HG03103 (cell line): ENCODE measurements at regions not wholly inside any gene's neighbourhood (a gene's known extent, or its start where the extent isn't known, plus 50 kb on each side); places are given as distances from the start of the nearest gene placed in this dataset.

Source experiments
- ATAC-seq: cut with Tn5 transposase; IDR thresholded peaks from one replicate; pipeline ENCODE4 v1.9.1; 2021; ENCODE audit warnings: low read depth; ENCODE audit not compliant: unreplicated experiment

DNA sequence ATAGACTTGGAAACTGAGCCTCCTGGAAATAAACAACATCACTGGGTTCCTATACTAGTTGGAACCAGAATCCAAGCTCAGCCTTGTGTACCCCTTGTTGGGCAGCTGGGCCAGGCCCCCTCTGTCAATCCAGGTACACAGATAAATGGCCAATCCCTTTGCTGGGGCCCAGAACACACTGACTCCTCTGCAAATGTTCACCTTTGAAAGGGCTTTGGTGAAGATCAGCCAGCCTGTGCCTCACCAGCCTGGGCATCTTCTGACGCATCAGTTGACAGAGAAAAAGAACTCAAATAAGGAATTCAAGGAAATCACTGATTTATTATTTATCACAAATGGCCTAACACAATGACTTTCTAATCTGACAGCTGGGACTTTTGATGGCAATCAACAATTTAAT, 1090.2 kb downstream of the BCL11B start:
- ATAC-seq, result no peak

DNA sequence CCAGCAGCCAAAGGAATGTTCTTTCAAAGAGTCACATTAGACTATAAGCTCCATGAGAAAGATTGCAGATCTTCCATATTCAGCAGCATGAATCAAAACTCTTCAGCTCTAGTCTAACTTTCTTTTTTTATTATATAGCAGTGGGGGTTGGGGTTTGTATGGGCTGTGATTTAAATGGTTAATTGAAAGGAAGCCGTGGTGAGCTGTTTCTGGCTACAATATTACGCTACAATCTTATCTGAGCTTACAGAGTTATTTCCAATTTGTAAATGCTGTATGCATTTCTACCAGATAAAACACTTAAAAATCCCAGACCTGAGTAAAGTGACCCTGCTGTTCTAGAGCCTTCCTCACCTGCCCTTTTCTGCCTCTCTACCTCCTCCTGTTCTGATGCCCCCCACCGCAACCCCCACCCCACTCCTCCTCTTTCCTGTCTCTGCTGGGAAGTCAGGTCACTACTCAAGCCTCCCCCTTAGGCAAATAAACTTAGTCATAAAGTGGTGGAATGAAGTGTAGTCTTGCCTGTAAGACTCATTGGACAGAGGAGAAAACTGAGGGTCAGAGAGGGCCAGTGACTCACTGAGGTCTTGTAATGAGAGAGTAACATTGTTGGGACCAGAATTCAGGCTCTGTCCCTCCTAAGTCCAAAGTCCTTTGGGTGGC, 1089.5 kb downstream of the BCL11B start:
- no peak for ATAC-seq

DNA sequence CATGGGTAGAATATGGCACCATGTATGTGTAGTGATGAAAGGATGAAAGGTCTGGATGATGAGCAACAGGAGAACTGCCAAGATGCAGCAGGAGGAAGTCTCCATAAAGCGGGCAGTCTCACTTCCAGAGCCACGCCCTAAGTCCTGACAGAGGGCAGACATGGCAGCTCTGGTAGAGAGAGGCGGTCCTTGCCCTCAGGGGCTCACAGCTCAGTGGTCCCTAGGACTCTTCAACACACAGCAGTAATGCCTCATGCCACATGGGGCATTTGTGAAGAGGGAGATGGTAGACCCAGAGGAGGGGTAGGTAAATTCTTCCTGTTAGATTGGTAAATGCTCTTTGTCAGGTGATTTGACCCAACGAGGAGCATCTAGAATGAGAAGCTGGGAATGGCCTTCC, 1088.4 kb downstream of the BCL11B start:
- ATAC-seq, result no peak

DNA sequence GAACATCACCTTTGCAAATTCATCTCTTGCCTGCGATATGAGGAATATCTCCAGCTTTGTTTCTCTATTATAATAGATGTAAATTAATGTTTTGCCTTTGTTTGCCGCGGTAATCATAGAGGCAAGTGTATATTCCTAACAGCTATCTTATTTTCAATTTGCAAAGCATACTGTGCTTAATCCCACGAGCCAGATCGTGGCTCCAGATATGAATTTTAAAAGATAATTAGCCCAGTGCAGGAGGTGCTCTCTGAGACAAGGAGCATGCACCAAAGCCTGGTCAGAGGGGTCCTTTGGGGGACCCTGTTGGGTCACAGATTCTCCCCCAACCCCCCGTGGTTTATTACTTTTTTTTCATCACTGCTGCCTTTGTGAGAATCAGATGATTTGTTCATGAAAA, 1087.5 kb downstream of the BCL11B start:
- ATAC-seq, result no peak

DNA sequence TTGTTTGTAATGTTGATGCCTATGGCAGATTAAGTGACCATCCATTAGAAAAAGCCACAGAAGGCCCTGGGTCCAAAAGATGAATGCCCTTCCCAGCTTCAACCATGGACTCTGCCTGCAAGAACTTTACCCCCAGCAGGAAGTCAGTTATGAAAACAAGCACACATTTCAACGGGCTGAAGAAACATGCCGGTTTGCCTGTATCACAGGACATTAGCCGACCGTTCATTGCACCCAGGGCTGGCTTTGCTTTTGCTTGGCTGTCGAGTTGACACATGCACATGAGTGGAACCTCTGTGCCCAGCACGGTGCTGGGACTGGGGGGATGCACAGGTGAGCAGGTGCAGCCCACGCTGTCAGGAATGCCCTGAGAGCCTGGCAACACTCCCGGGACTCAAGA, 1087.0 kb downstream of the BCL11B start:
- ATAC-seq, result no peak

DNA sequence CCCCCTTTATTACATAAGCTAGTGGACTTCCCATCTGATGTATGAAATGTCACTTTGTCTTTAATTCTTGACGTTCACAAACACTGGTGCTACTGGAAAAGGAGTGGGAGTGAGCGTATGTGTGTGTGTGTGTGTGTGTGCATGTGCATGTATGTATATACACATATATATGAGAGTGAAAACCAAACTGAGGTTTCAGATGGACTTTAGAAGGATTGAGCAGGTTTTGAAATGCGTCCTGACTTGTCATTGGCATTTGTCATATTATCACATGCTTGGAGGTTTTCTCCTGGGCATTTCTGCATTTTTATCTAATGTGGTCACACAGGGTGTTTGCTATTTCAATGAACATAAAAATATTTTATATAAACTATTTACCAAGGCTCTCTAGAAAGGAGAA, 1085.9 kb downstream of the BCL11B start:
- no peak for ATAC-seq

DNA sequence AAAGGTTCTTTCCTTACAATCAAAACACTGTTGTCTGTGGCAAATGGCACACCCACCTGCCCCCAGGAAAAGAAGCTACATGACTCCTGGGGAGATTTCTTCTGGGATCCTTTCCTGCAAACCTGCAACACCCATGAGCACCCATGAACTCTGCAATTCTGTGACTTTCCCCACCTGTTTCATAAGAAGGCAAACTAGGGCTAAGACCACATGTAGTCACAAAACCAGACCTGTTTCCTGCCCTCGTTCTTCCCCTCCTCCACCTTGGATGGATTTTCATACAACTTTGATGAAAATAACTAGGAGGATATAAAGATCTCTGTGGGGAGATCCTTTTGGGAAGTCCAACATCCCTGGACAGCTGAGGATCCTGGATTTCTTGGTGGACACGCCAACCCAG, 1084.7 kb downstream of the BCL11B start:
- no peak for ATAC-seq

DNA sequence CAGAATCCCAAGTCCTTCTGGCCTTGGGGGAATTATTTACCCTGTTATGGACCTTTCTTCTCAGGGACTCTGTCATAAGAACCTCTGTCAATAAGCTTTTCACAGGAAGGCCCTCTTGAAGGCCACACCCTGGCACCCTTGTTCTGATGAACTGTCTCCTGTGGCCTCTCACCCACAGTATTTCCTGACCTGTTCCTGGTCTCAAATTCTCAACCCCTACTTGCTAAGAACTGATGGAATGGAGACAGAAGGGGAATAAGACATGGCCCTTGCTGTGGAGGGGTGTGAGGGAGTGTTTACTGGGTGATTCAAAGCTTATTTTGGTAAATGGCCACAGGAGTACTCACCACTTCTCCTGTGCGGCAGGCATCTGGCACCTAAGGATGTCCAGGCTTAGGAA, 1082.9 kb downstream of the BCL11B start:
- no peak for ATAC-seq

DNA sequence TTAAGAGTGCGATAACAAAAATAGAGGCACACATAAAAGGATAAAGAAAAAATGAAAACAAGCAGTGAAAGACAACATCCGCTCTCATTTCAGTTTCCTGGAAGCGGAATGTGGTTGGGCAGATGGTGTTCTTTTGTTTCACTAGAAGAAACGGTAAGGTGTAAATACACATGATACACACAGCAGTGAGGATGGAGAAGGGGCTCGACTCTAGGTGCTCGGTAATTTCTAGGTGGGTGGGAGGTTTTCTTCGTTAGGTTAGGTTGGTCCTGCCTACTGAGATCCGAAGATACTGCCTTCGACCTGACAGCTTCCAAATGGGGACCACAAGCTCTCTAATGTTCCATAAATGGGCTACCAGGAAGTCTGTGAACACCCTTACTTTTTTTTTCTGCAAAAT, 1082.5 kb downstream of the BCL11B start:
- no peak for ATAC-seq

DNA sequence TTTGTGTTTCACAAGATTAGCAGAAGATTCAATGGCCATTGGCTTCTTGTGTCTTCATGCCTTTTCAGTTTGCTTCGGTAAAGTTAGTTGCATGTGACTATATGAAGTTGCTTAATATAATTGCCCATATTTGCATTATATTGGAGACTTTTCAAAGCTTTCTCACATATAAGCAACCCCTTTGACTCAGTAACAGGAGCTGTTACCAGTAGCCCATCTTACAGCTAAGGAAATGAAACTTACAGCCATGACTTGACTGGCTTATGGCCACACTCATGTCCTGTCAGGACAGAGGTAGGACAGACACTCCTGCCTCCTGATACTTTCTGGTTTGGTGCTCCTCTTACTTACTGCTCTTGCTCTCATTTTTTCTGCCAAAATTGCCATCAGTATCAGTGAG, 1082.1 kb downstream of the BCL11B start:
- no peak for ATAC-seq

DNA sequence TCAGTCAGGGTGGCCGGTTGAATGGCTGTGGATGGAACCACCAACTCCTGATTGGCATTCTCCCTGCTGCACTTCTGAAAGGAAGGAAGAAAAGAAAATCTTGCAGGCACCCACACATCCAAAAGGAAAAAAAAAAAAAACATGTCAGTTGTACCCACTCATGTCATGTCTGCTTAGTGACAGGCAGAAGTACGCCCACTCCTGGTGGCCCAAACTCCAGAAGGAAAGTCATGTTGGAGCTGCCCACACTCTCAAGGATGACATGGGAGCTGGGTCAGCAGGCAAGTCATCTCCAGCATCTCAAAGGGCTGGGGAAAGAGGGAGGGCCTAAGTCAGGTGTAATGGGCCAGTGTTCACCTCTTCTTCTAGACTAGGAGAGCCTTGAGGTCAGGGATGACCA, 1079.1 kb downstream of the BCL11B start:
- ATAC-seq, result no peak

DNA sequence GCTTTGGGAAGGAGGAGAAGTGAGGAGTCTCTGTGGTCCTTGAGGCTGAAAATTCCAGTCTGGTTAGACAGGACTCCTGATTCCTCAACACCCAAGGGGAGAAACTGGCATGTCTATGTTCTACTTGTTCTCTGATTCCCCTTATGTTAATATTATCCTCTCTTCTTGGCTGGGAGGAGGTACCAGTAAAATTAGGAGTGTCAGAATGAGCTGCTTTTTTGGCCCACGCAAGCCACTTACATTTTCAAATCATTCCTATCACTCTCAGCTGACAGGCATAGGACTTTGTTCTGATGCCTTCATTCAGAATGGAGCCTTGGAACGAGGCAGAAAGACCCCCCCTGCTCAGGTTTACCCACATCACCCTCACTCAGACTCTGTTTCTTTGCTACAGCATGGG, 1077.2 kb downstream of the BCL11B start:
- no peak for ATAC-seq

DNA sequence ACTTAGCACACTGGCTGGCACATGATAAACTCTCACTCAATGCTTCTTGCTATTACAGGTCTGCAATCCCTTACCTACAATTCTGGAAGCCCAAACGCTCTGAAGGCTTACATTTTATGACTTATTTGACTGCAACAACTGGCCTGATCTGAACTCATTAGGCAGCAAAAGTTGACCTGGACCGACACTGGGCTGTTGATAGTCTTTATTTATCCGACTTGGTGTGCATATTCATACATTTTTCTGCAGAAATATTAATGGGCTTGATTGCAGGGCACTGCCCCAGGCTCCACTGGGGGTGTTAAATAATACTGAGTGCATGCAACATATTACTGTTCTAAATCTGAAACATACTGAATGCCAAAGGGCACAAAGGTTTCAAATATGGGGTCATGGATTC, 1076.7 kb downstream of the BCL11B start:
- ATAC-seq, result no peak

DNA sequence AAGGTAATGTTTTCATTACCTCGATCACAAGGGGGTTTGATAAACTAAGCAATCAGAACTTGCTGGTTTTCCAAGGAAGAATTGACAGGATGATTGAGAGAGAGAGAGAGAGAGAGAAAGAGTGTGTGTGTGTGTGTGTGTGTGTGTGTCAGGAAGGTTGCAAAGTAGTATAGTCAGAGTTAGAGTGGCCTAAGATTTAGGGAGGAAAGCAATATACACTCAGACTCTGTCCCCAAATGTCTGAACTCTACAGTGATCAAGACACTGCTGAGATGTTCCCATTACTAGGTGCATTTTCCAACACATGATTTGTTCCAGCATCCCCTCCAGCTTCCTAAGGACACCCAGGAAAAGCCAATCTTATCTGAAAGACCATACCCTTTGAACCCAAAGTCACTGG, 1074.1 kb downstream of the BCL11B start:
- no peak for ATAC-seq

DNA sequence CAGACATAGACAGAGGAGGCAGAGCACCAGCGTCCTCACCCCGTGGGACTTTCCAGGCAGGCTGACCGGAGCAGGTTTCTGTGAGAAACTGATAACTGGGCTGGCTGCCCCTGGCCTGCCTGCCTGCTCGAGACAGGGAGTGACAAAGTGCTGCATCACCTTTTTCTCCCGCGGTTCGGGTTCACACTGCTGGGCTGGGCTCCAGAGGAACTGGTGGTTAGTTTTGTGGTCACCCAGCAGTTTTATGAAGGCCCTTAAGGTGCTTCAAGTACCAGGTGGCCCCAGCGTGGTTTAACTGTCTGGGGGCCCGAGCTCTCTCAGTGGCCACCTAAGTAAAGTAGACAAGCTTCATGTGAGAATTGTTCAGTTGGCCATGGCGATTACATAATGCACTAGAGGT, 1073.6 kb downstream of the BCL11B start:
- ATAC-seq, result no peak

DNA sequence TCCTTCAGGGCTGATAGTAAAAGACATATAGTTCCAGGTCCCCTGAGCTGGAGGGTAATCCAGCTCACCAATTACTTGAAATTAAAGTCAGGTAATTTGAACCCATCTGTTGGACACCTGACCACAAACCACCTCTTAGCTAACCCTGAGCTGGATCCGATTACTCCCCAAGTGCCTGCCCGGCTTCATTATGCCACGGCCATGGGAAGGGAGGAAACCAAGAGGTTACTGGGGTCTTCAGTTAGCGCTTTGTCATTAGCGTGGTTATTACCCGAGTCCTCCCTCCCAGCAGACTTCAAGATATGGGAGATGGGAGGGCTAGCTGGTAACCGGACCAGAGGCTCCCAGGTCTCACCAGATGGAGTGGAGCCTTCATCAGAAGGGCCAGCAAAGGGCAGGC, 1071.4 kb downstream of the BCL11B start:
- no peak for ATAC-seq

DNA sequence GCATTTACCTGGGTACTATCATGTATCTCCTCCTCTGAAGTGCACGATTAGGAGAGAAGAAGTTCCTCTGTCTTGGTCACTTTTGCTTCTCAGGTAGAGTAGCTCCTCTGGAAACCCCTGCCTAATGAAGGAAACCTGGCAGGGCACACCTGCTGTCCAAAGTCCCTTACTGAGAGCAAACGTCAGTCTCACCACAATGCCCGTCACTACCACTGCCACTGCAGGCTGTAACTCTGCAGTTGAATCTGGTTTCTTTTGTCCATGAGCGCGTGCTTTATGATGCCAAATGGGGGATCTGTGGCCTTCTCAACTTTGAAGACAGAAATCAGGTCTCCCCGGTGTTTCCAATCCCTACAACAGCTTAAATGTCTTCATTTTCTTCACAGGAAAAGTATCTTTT, 1068.6 kb downstream of the BCL11B start:
- no peak for ATAC-seq

DNA sequence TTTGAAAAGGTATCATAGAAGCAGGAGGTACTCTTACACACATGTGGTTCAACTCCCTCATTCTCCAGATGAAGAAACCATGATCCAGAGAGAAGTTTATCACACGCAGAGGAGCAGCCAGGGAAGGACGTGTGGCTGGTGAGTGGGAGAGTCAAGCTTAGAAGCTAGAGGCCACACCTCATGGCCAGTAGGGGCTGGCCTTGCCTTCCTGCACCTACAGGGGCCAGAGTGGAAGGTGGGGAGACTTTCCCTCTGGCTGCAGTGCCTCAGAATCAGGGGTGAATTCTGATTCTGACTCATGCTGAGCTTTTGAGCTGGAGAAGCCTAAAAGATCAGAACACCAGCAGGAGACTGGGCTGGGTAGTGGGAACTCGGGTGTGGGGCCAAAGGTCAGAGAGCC, 1067.9 kb downstream of the BCL11B start:
- ATAC-seq, result no peak

DNA sequence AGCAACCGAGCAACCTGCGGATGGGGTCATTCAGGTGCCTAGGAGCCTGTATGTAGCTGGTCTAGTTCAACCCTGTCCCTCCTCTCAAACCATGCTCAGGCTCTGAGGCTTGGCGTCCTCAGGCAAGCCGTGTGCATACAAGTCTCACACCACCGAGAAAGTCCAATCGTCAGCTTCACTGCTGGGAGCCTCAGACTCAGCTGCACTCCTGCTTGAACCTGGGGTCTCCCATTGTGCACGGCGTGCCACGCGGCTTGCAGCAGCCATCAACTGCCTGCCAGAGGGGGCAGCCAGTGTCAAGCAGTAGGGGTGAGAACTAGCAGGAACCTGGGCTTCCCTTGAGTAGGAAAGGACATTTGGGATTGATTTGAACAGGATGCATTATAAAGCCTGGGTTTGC, 1064.6 kb downstream of the BCL11B start:
- no peak for ATAC-seq

DNA sequence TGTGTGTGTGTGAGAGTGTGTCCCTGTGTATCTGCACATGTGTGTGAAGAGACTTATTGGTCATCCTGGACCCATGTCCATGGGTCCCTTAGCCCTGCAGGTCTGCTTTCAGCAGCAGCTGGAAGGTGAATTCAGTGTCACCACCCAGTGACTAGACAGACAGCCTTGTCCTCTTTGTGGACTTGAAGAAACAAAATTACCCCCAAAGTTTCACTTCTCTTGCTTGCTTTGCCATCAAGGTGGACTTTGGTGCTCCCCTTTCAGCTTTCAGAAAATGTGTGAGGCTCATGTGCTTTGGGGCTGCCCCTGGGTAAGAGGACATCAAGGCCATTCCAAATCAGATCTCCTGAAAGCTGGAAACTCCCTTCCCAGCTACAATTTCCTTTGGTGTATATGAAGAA, 1063.8 kb downstream of the BCL11B start:
- no peak for ATAC-seq

DNA sequence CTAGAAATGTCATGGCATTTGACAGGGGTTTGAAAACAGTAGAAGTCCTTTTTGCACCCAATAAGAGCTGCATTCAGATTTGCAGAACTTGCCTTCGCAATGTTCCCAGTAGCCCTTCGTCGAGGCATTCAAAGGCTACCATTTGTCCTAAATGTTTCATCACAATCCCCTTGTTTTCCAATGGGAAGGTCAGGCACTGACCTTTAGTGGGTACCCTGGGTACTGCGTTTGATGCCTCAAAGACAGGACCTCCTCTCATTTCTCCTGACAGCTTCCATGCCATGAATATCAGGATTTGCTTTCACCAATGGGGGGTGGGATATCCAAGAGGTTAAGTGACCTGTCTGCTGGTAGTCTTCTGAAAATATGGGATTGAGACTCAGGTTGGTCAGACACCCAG, 1063.1 kb downstream of the BCL11B start:
- ATAC-seq, result no peak

DNA sequence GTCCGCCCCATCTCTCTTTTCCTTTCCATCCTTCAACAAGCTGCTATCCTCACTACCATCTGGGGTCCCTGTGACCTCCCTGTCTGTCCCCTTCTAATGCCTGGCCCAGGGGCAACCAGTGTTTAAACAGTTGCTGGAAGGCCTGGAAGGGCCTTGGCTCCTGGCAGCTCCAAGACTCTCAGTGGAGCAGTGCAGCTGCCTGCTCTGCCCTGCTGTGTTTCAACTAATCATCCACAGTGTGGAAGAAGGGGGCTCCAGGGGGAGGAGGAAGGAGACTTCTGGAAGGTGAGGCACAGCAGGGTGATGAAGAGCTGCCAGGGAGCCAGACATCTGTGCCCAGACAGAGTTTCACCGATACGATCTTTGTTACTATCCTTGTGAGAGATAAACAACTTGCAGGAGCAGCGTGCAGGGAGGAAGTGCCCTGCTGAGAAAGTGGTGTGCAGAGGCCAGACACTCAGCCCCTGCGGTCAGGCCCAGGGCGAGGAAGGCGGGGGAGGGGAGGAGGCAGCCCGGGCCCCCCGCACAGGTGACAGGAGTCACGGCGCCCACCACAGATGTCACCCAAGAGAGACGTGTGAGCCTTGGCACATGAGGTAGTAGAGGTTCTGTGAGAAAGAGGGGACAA, 1061.8 kb downstream of the BCL11B start:
- no peak for ATAC-seq

DNA sequence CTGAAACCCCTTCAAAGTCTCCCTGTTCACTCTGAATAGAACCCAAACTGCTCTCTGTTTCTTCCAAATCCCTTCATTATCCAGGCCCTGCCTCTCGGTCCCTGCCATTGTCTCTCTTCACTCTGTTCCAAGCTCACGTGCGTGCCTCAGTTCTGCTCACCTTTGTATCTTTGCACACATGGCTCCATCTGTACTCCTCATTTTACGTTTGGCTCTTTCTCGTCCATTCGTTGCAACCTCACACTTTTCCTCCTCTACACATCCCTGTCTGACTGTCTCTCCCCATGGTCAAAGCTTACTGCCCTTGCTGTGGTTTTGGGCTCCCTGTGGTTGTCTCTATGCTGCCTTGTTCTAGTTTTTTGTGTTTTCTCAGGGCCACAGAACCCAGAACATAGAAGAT, 1054.5 kb downstream of the BCL11B start:
- no peak for ATAC-seq
